ENCODE measurements at regions not wholly inside any gene's neighbourhood (a gene's known extent, or its start where the extent isn't known, plus 50 kb on each side); places are given as distances from the start of the nearest gene placed in this dataset.

DNA sequence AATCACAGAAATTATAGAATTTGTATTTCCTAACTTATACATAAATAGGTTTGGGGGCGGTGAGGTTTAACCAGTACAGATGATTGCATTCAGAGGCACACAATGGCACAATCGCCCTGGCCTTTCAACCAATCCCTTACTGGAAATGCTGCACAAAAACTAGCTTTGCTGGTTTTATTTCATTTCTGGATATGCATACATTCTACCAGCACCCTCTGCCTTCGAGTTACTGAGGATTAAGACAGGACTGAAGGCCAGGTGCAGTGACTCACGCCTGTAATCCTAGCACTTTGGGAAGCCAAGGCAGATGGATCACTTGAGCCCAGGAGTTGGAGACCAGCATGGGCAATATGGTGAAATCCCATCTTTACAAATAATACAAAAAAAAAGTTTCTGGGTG lies 336.1 kb downstream of the ARRDC4 start:
- TF ChIP-seq EZH2 (IDR thresholded peaks at IDR 0.05): no peak
- no peak for TF ChIP-seq POLR2AphosphoS5 (IDR thresholded peaks at IDR 0.05; ENCODE audit: borderline replicate concordance, low read depth, low read length)
